HG03095 (cell line): ENCODE measurements at regions not wholly inside any gene's neighbourhood (a gene's known extent, or its start where the extent isn't known, plus 50 kb on each side); places are given as distances from the start of the nearest gene placed in this dataset.
"Not testable (repeated sequence)": the region's sequence is repeated elsewhere in the genome, so short reads cannot be mapped to it uniquely, and the experiment has no call there.

Source experiments
- ATAC-seq: cut with Tn5 transposase; IDR thresholded peaks from one replicate; pipeline ENCODE4 v1.9.1; 2021; ENCODE audit warnings: moderate library complexity; ENCODE audit not compliant: unreplicated experiment

DNA sequence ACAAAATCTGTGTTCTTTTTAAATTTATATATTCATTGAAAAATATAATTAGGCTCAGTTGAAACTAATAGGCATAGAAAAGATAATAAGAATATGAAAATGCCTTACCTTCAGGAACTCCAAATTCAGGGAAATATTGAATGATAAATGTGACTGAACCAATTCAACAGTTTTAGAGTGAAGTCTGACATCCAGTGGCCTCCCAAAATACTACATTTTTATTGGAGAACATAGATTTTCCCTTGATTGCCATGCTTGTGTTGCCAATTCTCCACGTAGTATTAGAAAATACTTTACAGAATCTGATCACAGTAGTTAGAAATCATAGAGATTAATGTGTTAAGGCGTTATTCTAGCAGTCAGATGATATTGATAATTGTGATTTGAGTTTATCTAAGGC, 1246.7 kb downstream of the GATA3 start:
- ATAC-seq = no peak

DNA sequence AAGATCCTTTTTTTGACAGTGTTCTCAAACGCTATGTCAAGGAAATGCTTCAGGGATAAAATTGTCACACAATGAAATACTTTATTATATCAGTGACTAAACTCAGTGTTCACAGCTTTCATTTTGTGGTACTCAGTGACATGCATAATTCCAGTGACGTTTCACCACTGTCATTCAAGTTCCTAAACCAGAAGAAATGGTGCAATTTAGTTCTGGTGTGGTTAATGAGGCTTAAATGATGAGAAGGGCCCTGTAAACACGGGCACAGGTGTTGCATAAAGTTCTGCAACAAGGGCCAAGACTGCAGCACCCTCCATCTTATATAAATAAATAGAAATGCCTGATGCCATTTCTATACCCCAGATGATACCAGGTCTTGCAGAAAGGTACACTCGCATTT, 1247.1 kb downstream of the GATA3 start:
- ATAC-seq = no peak

DNA sequence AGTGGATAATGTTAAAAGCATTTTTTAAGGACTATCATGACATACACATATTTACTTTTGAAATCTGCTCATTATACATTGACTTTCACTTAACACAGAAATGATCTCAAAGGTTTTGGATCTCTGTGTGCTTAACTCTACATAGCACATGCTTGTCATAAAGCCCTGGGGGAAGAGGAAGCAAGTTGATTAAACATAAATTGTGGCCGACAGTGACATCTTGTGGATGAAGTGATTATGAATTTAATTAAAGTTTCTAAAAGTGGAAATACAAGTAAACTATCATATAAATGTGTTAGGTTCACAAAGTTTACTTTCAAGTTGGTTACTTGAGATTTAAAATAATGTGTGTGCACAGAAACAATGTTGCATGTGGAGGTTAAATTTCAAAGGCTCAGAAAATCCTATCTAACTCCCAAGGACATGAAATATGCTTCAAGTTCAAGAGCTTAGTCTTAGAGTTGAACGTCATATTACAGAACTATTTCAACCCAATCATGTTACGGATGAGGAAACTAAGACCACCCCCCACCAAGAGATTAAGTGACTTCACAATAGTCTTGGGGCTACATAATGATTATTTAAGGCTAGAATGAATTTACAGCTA, 1247.8 kb downstream of the GATA3 start:
- no peak for ATAC-seq

DNA sequence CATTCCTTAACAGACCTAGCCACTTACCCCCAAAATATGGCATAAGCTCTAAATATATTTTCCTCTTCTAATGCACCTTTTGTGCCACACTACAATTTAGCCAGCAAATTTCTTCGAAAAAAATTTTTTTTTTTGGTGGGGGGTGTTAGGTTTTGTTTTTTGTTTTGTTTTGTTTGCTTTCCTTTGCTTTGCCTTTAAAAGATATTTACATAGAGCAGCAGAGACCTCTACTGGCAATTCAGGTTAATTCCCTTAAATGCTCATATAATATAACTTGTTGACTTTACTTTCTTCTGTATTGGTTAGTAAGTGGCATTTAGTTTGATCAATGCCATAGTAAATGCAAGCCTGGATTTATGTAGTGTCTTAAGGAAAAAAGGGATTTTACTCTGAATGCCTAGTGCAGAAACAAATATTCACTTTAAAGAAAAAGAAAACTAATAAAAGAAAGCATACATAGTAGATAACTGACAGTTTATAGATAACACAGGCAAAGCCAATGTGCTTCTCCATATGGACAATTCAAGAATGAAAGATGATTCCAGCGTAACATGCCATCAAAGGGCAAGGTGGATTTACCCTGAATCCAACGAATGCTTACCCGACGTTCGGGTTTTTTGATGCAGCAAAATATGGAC, 1250.6 kb downstream of the GATA3 start:
- peak; percentile 56 for ATAC-seq

DNA sequence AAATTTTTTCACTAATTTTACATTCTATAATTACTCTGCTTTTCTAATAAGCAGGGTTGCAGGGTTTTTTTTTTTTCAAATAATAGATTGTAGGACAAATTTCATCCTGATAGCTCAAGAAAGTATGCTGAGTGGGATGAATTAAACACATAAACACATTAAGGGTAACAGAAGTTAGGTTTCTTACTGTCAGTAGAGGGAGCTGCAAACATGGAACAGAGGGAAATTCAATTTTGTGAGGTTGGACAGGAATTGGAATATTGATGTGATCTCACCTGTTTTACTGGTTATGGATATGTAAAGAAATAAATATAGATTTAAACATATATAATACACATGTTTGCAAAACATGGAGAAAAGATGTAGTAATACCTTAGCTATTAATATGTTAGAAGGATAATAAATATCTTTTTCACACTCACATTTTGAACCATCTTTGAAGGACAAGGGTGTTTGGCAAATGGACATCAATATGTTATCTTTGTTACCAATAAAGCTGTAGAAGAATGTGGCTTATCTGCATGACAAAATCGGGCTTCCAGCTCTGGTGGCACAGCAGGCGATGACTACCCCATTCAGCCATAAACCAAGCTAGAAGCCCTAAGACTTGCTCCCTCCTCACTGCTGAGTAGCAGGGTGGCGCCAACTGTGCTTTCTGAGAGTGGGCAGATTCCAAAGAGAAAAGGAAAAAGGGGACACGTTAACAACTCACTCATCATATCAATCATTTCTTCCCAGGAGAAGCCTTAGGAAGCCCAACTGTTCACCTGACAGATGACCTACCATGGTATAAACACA, 1257.4 kb downstream of the GATA3 start:
- no peak for ATAC-seq

DNA sequence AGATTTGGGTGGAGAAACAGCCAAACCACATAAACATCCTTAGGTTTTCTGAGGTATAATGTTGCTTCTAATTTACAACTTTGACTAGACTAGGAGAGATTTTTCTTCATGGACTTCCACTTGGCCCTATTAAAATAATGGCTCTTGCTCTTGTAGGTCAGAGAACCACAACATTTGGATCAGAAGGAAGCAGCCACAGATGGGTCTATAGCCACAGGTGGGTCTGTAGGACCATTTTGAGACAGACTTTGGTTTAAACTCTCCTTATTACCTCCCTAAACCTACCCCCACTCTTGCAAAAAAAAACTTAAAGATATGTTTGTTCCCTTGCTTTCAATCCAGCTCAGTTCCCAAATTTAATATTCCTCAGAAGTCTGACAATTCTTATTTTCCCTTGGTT, 1260.8 kb downstream of the GATA3 start:
- ATAC-seq = no peak

DNA sequence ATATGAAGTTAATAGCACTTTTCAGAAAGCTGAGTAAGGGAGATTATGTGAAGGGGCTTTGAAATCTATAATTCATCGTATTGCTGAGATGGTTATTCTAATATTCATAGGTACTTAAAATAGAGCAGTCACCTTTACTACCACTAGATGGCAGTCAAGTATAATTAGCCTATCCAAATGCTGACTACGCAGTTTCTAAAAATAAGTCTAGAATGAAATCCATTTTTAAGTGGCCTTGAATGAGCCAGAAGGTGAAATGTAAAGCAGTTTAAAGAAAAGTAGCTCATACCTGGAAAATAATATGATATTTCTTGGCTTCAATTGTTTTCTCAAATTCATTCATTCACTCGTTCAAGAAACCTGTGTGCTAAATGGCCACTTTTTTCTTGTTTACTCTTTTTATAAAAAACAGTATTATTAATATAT, 1277.1 kb downstream of the GATA3 start:
- ATAC-seq = no peak

DNA sequence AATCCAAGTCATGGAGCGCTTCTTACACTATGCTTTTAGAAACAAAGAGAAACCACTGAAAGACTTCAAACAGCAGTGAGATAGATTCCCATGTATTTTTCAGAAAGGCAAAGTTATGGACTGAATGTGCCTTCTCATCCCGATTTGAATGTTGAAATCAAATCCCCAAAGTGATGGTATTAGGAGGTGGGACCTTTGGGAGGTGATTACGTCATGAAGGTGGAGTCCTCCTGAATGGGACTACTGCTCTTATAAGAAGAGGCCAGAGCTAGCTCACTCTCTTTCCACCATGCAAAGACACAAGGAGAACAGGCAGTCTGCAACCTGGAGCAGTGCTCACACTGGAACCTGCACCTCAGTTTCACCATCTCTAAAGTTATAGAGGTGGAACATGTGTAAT, 1279.8 kb downstream of the GATA3 start:
- no peak for ATAC-seq

DNA sequence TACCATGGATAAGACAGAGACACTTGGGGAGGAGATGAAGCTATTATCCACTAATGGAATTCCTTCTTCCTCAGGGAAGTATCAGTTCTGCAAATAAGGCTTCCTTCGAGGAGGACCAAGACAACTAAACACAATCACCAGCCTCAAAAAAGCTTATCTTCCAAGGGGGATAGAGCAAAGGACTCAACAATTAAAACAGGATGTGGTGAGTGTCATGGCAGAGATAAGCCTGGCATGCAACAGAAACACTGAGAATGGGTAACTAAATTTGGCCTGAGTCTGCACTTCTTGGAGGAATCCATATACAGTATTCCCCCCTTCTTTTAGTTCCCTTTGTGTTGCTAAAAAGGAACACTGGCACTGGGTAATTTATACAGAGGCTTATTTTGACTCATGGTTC, 1285.2 kb downstream of the GATA3 start:
- ATAC-seq = no peak

DNA sequence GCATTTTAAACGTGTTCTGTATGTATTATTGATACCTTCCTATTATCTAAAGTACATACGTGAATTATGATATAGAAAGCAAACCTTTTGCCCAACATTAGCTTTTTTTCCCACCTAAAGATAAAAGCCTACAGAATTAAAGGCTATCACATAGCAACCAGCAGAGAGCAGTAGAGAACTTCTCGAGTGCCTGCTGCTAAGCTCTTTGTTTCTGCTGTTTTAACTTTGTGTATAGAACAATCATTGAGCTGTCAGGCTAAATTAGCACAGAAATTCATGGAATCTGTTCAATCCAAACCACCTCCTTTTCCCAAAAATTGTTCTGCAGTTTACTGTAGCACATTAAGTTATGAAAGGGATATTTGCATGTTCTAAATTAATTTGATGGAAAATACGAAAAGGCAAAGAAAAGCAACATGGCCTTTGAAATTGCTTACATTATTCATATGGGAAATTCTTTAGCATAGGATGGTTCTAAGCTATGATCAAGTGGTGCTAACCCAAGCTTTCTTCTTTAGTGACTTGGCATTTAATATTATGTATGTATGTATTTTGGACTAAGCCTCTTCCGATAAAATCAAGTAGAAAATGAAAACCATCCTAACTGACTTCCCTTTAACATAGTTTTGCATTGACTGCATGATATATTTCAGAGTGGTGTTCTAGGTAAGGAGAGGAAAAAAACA, 1288.5 kb downstream of the GATA3 start:
- no peak for ATAC-seq

DNA sequence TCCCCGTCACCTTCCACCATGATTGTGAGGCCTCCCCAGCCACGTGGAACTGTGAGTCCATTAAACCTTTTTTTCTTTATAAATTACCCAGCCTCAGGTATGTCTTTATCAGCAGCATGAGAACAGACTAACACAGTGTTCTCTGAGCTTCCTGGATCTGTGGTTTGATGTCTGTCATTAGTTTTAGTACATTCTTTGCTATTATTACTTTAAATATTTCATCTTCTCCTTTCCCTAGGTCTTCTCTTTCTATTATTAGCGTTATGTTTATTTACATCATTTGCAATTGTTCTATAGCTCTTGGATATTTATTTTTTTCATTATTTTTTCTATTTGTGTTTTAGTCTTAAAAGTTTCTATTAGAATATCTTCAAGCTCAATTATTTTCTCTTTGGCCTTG, 1293.4 kb downstream of the GATA3 start:
- ATAC-seq = not testable (repeated sequence)

DNA sequence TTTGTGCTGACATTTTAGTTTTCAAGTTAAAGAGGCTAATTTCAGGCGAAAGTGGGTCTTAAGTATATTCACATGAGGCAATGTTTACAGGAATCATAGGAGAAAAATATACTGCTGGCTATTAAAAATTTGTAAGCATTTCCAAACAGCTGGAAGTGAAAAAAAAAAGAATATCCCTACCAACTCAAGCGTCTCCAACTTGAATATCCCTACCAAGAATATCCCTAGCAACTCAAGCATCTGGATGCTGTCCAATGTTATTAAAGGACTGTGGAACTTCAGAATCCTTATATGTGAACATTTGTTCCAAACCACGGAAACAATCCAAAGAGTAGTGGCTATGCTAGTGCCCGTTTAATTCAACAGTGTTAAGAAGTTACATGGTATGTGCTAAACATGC, 1303.0 kb downstream of the GATA3 start:
- ATAC-seq = no peak

DNA sequence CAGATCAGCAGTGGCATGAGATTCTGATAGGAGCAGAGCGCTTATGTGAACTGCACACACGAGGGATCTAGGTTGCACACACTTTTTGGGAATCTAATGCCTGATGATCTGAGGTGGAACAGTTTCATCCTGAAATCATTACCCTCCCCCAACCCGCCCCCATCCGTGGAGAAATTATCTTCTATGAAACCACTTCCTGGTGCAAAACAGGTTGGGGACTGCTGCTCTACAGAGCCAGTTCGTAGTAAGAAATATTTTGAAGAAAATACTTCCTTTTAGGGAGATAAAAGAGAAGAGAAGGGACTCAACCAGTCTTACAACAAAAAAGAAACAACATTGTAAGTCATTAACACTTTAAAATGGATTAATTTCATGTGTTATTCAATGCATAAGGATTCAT, 1308.2 kb downstream of the GATA3 start:
- no peak for ATAC-seq

DNA sequence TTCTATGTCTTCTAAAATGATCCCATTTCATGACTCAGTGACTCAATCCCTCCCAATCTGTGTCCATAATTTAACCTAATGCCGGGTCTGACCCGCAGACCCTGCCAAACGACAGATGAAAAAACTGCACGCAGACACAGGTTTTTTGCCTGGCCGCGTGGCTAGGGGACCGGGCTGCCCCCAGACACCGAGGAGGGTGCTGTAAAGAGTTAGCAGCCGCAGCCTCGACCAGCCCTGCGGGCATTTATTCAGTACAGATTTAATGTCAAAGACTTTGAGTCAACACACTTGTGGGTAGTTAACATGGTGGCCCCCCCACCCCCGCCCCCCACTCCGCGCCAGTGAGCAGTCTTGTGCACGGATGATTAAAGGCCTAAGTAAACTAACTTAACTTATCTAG, 1324.7 kb downstream of the GATA3 start:
- ATAC-seq = no peak

DNA sequence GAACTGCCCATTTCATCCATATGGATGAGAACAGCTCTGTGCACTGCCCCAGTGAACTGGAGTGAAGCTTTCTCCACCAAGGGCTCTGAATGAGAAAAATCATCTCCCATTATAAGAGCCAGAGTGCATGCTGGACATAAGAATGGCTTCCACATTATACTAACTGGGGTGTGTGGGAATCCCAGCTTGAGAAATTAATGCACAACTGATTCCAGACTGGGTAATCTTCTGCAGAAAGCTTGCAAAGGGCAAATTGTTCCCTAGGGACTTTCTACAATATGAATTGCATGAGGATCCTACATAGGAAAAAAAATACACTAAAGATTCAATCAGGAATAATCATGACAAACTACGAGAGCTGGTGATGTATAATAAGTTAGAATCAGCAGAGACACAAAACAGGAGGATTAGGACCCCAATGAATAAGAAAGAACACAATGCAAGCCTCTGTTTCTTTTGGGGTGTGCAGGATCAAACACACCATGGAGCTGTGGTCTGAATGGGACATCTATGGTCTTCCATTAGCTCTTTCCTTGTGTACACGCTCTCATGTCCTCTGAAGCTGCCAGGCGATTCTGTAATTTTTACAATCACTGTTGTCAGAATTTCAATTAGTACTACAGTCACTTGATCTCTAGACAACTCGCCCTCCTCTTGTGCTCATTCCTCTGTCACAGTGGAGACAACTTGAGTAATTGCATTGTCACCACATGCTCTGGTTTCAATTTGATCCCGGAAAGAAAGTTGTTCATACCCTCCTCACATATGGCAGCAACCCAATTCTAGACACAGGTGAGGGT, 1327.4 kb downstream of the GATA3 start:
- ATAC-seq = no peak

DNA sequence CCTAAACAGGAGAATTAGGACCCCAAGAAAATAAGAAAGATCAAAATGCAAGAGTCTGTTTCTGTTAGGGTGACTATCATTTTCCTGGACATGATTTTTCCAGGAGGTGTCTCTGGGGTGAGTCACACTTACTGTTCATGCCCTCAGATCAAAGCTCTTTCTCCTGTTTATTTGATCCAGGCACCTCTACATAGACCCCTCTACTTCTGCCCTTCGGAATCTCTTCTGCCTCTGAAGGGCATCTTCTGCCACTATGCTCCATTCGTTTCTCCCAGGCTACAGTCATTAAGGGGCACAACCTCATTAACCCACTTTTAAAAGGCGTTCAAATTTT, 1328.0 kb downstream of the GATA3 start:
- no peak for ATAC-seq

DNA sequence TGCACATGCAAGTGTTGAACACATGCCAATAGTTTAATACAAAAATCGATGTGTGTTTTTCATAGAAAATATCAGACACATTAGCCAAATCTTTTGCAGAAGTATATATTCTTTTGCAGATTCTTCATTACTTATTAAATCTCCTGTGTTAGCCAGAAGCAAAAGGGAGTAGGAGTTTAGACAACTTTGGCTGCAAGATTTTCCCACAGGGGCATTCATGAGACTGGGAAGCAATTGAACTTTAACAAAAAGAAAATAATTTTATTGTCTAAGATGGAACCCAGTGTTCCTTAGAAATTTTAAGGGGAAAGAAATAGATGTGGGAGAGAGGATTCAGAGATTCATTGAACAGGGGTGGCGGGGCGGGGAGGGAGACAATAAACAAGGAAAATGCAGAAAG, 1336.0 kb downstream of the GATA3 start:
- ATAC-seq = no peak

DNA sequence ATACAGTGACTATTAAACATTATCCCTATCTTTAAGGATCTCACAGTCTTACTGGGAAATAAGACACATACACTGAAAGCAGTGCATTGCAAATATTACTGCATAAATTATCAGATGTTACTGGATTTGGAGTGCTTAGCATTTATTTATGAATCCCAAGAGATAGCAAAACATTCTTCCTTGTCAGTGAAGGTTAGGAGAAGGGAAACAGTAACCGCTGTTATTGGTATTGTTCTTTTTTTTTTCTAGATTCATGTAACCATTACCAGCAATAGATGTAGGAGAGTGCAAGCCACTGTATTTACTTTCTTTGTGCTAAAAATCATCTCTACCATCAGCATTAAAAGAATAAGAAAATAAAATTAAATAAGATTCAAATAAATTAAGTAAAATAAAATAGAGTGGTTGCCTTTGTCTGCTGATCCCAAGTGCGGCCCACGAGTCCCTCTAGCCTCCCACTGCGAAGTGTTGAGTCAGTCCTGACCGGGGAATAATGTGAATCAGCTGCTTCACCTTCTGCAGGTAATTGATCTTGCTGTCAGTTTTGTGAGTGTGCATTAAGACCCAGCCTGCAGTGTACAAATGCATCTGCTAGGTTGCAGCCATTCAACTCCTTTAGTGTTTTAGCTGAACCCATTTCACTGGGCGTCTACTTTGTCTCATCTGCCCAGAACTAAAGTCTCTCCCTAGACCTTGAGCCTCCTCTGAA, 1344.9 kb downstream of the GATA3 start:
- no peak for ATAC-seq

DNA sequence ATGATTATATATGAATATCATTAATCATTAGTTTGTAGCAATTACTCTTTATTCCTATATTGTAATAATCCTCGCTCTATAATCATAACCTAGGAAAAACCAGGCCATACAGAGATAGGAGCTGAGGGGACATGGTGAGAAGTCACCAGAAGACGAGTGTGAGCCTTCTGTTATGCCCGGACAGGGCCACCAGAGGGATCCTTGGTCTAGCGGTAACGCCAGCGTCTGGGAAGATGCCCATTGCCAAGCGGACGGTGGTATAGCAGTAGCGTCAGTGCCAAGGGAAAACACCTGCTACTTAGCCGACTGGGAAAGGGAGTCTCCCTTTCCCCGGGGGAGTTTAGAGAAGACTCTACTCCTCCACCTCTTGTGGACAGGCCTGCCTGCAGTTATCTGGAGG, 1347.6 kb downstream of the GATA3 start:
- ATAC-seq = not testable (repeated sequence)

DNA sequence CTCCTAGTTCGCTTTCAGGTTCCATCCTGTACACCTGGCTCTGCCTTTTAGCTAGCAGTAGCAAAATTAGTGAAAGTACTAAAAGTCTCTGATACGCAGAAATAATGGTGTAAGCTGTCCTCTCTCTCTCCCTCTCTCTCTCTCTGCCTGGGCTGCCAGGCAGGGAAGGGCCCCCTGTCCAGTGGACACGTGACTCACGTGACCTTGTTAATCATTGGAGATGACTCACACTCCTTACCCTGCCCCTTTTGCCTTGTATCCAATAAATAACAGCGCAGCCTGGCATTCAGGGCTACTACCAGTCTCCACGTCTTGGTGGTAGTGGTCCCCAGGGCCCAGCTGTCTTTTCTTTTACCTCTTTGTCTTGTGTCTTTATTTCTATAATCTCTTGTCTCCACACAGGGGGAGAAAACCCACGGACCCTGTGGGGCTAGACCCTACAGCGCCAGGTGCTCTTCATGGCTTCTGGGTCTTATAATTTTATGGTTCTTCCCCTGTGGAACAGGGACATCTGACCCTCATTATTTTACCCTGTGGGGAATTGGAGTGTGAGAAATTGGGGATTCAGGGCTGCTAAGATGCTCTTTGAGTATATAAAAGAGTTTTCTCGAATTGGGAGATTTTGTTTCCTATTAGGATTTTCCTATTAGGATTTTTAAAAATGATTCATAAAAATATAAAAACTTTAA, 1348.2 kb downstream of the GATA3 start:
- ATAC-seq = not testable (repeated sequence)
